Parathyroid adenoma (tissue), 2 donors: ENCODE measurements at regions not wholly inside any gene's neighbourhood (a gene's known extent, or its start where the extent isn't known, plus 50 kb on each side); places are given as distances from the start of the nearest gene placed in this dataset.

Source experiments
- H2AFZ ChIP-seq: fragments of 300-600 bp; sonication (generic); one replicate; pipeline ENCODE4 v1.7.0; 2017; ENCODE audit warnings: antibody characterized with exemption, mild to moderate bottlenecking
- H3K27ac ChIP-seq: fragments of 300-600 bp; sonication (generic); one replicate; pipeline ENCODE4 v1.7.0; 2017
- H3K27me3 ChIP-seq: fragments of 300-600 bp; sonication (generic); one replicate; pipeline ENCODE4 v1.7.0; 2017; ENCODE audit warnings: low read length; ENCODE audit not compliant: control insufficient read depth, insufficient read depth
- H3K36me3 ChIP-seq: fragments of 300-600 bp; sonication (generic); one replicate; pipeline ENCODE4 v1.7.0; 2017; ENCODE audit warnings: low read length; ENCODE audit not compliant: control insufficient read depth, insufficient read depth
- H3K4me1 ChIP-seq: fragments of 300-600 bp; sonication (generic); one replicate; pipeline ENCODE4 v1.7.0; 2017; ENCODE audit warnings: control low read depth
- H3K4me2 ChIP-seq: fragments of 300-600 bp; sonication (generic); one replicate; pipeline ENCODE4 v1.7.0; 2017; ENCODE audit warnings: low read length
- H3K4me3 ChIP-seq: fragments of 300-600 bp; sonication (generic); one replicate; pipeline ENCODE4 v1.7.0; 2017; ENCODE audit warnings: low read depth, low read length
- H3K79me2 ChIP-seq: fragments of 300-600 bp; sonication (generic); one replicate; pipeline ENCODE4 v1.7.0; 2017; ENCODE audit warnings: control low read depth
- H3K9ac ChIP-seq: fragments of 300-600 bp; sonication (generic); one replicate; pipeline ENCODE4 v1.7.0; 2017; ENCODE audit warnings: mild to moderate bottlenecking
- H3K9me3 ChIP-seq: fragments of 300-600 bp; sonication (generic); one replicate; pipeline ENCODE4 v1.7.0; 2017; ENCODE audit warnings: low read length; ENCODE audit not compliant: control insufficient read depth
- TF ChIP-seq, protein P1 (sequence below): fragments of 300-600 bp; sonication (generic); IDR thresholded peaks from one replicate; pipeline ENCODE4 v1.7.0; 2017; ENCODE audit warnings: antibody characterized with exemption, mild to moderate bottlenecking
- donor health status: primary hyperparathyroidism.

DNA sequence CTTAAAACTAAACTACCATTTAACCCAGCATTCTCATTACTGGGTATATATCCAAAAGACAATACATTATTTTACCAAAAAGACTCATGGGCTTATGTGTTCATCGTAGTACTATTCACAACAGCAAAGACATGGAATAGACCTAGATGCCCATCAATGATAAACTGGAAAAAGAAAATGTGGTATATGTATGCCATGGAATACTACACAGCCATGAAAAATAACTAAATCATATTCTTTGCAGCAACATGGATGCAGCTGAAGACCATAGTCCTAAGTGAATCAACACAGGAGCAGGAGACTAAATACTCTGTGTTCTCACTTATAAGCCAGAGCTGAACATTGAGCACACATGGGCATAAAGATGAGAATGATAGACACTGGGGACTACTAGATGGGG lies 645.1 kb upstream of the B3GALT2 start:
- Histone ChIP-seq H3K9me3 (no peaks in the 10 kb centered on the region), H3K79me2 (no peaks in the 10 kb centered on the region), H3K27me3 (no peaks in the 10 kb centered on the region), H3K4me1 (no peaks in the 10 kb centered on the region), H3K27ac (no peak overlapping the region), H3K4me2 (no peak overlapping the region), H3K9ac (no peak overlapping the region), H3K4me3 (no peak overlapping the region), H3K36me3 (no peaks in the 10 kb centered on the region), H2AFZ (no peak overlapping the region)
- TF ChIP-seq, protein P1, sequence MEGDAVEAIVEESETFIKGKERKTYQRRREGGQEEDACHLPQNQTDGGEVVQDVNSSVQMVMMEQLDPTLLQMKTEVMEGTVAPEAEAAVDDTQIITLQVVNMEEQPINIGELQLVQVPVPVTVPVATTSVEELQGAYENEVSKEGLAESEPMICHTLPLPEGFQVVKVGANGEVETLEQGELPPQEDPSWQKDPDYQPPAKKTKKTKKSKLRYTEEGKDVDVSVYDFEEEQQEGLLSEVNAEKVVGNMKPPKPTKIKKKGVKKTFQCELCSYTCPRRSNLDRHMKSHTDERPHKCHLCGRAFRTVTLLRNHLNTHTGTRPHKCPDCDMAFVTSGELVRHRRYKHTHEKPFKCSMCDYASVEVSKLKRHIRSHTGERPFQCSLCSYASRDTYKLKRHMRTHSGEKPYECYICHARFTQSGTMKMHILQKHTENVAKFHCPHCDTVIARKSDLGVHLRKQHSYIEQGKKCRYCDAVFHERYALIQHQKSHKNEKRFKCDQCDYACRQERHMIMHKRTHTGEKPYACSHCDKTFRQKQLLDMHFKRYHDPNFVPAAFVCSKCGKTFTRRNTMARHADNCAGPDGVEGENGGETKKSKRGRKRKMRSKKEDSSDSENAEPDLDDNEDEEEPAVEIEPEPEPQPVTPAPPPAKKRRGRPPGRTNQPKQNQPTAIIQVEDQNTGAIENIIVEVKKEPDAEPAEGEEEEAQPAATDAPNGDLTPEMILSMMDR, result no peak

DNA sequence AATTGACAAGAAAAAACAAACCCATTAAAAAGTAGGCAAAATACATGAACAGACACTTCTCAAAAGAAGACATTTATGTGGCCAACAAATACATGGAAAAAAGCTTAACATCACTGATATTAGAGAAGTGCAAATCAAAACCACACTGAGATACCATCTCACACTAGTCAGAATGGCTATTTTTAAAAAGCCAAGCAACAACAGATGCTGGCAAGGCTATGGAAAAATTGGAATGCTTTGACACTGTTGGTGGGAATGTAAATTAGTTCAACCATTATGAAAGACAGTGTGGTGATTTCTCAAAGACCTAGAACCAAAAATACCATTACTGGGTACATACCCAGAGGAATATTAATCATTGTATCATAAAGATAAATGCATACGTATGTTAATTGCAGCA lies 641.1 kb upstream of the B3GALT2 start:
- TF ChIP-seq, protein P1, result no peak
- H3K36me3 ChIP-seq, result no peaks in the 10 kb centered on the region
- no peak overlapping the region for H3K4me3 ChIP-seq
- H3K9me3 ChIP-seq, result no peaks in the 10 kb centered on the region
- H3K27me3 ChIP-seq, result no peaks in the 10 kb centered on the region
- no peak overlapping the region for H2AFZ ChIP-seq
- H3K9ac ChIP-seq, result no peak overlapping the region
- no peak overlapping the region for H3K27ac ChIP-seq
- no peaks in the 10 kb centered on the region for H3K79me2 ChIP-seq
- no peaks in the 10 kb centered on the region for H3K4me1 ChIP-seq
- H3K4me2 ChIP-seq, result no peak overlapping the region

DNA sequence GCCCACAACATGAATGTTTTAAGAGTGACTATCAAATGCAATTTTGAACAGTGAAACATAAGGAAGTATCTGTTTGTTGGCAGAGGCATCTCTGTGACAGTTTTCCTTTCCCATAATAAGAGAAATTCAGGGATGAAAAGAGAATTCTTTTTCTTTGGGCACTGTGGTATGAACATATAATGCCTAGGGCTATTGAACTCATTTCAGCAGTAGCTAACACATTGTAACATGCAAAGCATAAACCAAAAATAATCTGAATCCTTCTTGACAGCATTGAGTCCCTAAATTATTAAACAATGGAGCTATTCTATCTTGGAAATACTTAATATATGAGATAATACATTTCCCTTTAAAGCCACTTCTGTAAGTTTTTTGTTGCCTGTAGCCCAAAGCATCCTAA lies 633.0 kb upstream of the B3GALT2 start:
- Histone ChIP-seq H2AFZ (no peak overlapping the region), H3K4me1 (no peaks in the 10 kb centered on the region), H3K36me3 (no peaks in the 10 kb centered on the region), H3K27me3 (no peaks in the 10 kb centered on the region), H3K9me3 (no peaks in the 10 kb centered on the region), H3K4me2 (no peak overlapping the region), H3K79me2 (no peaks in the 10 kb centered on the region), H3K9ac (no peak overlapping the region), H3K4me3 (no peak overlapping the region), H3K27ac (no peak overlapping the region)
- TF ChIP-seq, protein P1, result no peak

DNA sequence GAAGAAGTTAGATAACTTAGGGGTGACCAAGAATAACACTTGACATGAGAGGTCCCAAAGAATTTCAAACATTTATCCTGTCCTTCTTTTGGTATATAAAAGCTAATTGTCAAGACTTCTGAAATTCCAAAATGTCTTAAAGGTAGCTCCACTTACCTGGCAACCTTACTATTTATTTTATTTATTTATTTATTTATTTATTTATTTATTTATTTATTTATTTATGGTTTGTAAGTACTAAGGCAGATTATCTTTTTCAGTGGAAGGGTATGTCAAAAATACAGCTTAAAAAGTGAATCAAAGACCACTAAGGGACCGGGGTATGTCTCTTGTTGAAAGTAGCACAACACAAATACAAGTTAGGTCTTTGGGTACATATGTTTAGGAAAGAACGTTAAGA lies 620.8 kb upstream of the B3GALT2 start:
- Histone ChIP-seq H3K27me3 (no peaks in the 10 kb centered on the region), H3K27ac (no peak overlapping the region), H2AFZ (no peak overlapping the region), H3K4me1 (no peaks in the 10 kb centered on the region), H3K79me2 (no peaks in the 10 kb centered on the region), H3K4me2 (no peak overlapping the region), H3K36me3 (no peaks in the 10 kb centered on the region), H3K4me3 (no peak overlapping the region), H3K9me3 (no peaks in the 10 kb centered on the region), H3K9ac (no peak overlapping the region)
- TF ChIP-seq, protein P1, result no peak
